ENCODE measurements at regions not wholly inside any gene's neighbourhood (a gene's known extent, or its start where the extent isn't known, plus 50 kb on each side); places are given as distances from the start of the nearest gene placed in this dataset.

- Histone ChIP-seq H3K27ac (ENCODE audit: low read length) (no peak overlapping the region), H3K4me3 (ENCODE audit: low read length) (no peak overlapping the region), H3K27me3 (ENCODE audit: low read depth, low read length) (no peaks in the 10 kb centered on the region), H3K79me2 (ENCODE audit: low read length) (no peaks in the 10 kb centered on the region), H3K4me2 (ENCODE audit: low read length) (no peak overlapping the region), H2AFZ (ENCODE audit: low read depth, low read length) (no peak overlapping the region), H3K9ac (ENCODE audit: low read length) (no peak overlapping the region), H3K9me3 (ENCODE audit: insufficient read depth, low read length) (no peaks in the 10 kb centered on the region), H3K36me3 (replicated peaks; ENCODE audit: low read depth, low read length) (no peaks in the 10 kb centered on the region), H3K4me1 (ENCODE audit: low read length) (peaks cover 14% of the 10 kb centered on the region), H4K20me1 (ENCODE audit: insufficient read depth, low read length) (no peaks in the 10 kb centered on the region)
- TF ChIP-seq EZH2phosphoT487 (IDR thresholded peaks at IDR 0.05; ENCODE audit: low read depth) (no peak), CTCF (IDR thresholded peaks at IDR 0.05; ENCODE audit: low read depth, low read length) (no peak)
Observed at GRCh38 chr18:46319783-46320182, 215.6 kb downstream of the HAUS1 start.

GRCh38 chr18:46320297-46320696, 216.1 kb downstream of the HAUS1 start:
- TF ChIP-seq EZH2phosphoT487 (IDR thresholded peaks at IDR 0.05; ENCODE audit: low read depth) = no peak
- TF ChIP-seq CTCF (IDR thresholded peaks at IDR 0.05; ENCODE audit: low read depth, low read length) = no peak

GRCh38 chr18:46320928-46321711, 216.9 kb downstream of the HAUS1 start:
- no peak overlapping the region for H3K9ac ChIP-seq (ENCODE audit: low read length)
- H3K4me2 ChIP-seq (ENCODE audit: low read length) = no peak overlapping the region
- H3K9me3 ChIP-seq (ENCODE audit: insufficient read depth, low read length) = no peaks in the 10 kb centered on the region
- H2AFZ ChIP-seq (ENCODE audit: low read depth, low read length) = no peak overlapping the region
- H3K27me3 ChIP-seq (ENCODE audit: low read depth, low read length) = no peaks in the 10 kb centered on the region
- TF ChIP-seq EZH2phosphoT487 (IDR thresholded peaks at IDR 0.05; ENCODE audit: low read depth) = no peak
- no peak for TF ChIP-seq CTCF (IDR thresholded peaks at IDR 0.05; ENCODE audit: low read depth, low read length)
- H3K4me1 ChIP-seq (ENCODE audit: low read length) = peaks cover 6% of the 10 kb centered on the region
- no peaks in the 10 kb centered on the region for H3K36me3 ChIP-seq (replicated peaks; ENCODE audit: low read depth, low read length)
- no peaks in the 10 kb centered on the region for H4K20me1 ChIP-seq (ENCODE audit: insufficient read depth, low read length)
- no peak overlapping the region for H3K4me3 ChIP-seq (ENCODE audit: low read length)
- no peaks in the 10 kb centered on the region for H3K79me2 ChIP-seq (ENCODE audit: low read length)
- H3K27ac ChIP-seq (ENCODE audit: low read length) = no peak overlapping the region

More at GRCh38 chr18:46320297-46320696, 216.1 kb downstream of the HAUS1 start:
- Histone ChIP-seq H2AFZ (ENCODE audit: low read depth, low read length) (no peak overlapping the region), H4K20me1 (ENCODE audit: insufficient read depth, low read length) (no peaks in the 10 kb centered on the region), H3K9ac (ENCODE audit: low read length) (no peak overlapping the region), H3K36me3 (replicated peaks; ENCODE audit: low read depth, low read length) (no peaks in the 10 kb centered on the region), H3K79me2 (ENCODE audit: low read length) (no peaks in the 10 kb centered on the region), H3K27me3 (ENCODE audit: low read depth, low read length) (no peaks in the 10 kb centered on the region), H3K4me3 (ENCODE audit: low read length) (no peak overlapping the region), H3K4me1 (ENCODE audit: low read length) (peaks cover 9% of the 10 kb centered on the region), H3K9me3 (ENCODE audit: insufficient read depth, low read length) (no peaks in the 10 kb centered on the region), H3K27ac (ENCODE audit: low read length) (no peak overlapping the region), H3K4me2 (ENCODE audit: low read length) (no peak overlapping the region)

GRCh38 chr18:46321955-46322354, 217.8 kb downstream of the HAUS1 start:
- Histone ChIP-seq H3K9ac (ENCODE audit: low read length) (no peak overlapping the region), H4K20me1 (ENCODE audit: insufficient read depth, low read length) (no peaks in the 10 kb centered on the region), H2AFZ (ENCODE audit: low read depth, low read length) (no peak overlapping the region), H3K79me2 (ENCODE audit: low read length) (no peaks in the 10 kb centered on the region), H3K4me3 (ENCODE audit: low read length) (no peak overlapping the region), H3K4me2 (ENCODE audit: low read length) (no peak overlapping the region), H3K4me1 (ENCODE audit: low read length) (peaks cover 6% of the 10 kb centered on the region), H3K9me3 (ENCODE audit: insufficient read depth, low read length) (no peaks in the 10 kb centered on the region), H3K36me3 (replicated peaks; ENCODE audit: low read depth, low read length) (no peaks in the 10 kb centered on the region), H3K27ac (ENCODE audit: low read length) (no peak overlapping the region), H3K27me3 (ENCODE audit: low read depth, low read length) (no peaks in the 10 kb centered on the region)
- TF ChIP-seq CTCF (IDR thresholded peaks at IDR 0.05; ENCODE audit: low read depth, low read length) (no peak), EZH2phosphoT487 (IDR thresholded peaks at IDR 0.05; ENCODE audit: low read depth) (no peak)

Data from OCI-LY3 (cell line).